SK-N-SH (cell line): ENCODE measurements at regions not wholly inside any gene's neighbourhood (a gene's known extent, or its start where the extent isn't known, plus 50 kb on each side); places are given as distances from the start of the nearest gene placed in this dataset.

Source experiments
- CTCF ChIA-PET: fragments of 300-600, 350-600 bp; formaldehyde crosslinking; extraction: SDS; loops from one replicate; lab custom pipeline; 2021; lab: Yijun Ruan, JAX
- POLR2A ChIA-PET: fragments of 350-600 bp; sonication (Branson Sonifier 250); formaldehyde crosslinking; extraction: SDS; loops from one replicate; lab custom pipeline; 2020; ENCODE audit warnings: antibody characterized with exemption, inconsistent platforms; lab: Yijun Ruan, JAX
- DNase-seq: peaks from one replicate; pipeline ENCODE4 v3.0.0; 2012
- H2AFZ ChIP-seq: fragments of 200-600 bp; sonication (generic); 2 replicates; pipeline ENCODE4 v1.8.1; 2016; ENCODE audit warnings: antibody characterized with exemption, mild to moderate bottlenecking, low read depth
- H3F3A ChIP-seq: fragments of 200-600 bp; sonication (generic); replicated peaks from 2 replicates; pipeline ENCODE3; 2016; ENCODE audit warnings: antibody characterized with exemption, mild to moderate bottlenecking; ENCODE audit not compliant: insufficient read depth
- H3K27ac ChIP-seq, 2 experiments: fragments of 200-500 bp in 1 of 2; fragments of 200-600 bp in 1 of 2; sonication (Bioruptor generic) in 1 of 2; sonication (generic), shearing (Covaris generic) in 1 of 2; 2 replicates each; pipeline versions ENCODE4 v1.5.1 to v1.6.1; 2014 to 2016; ENCODE audit warnings: low read depth in 2 of 2, inconsistent platforms in 1 of 2, low read length in 1 of 2, mild to moderate bottlenecking in 1 of 2, mixed read lengths in 1 of 2
- H3K27me3 ChIP-seq: fragments of 200-600 bp; sonication (generic), shearing (Covaris generic); 2 replicates; pipeline ENCODE4 v1.6.1; 2016; ENCODE audit warnings: mixed run types; ENCODE audit not compliant: insufficient read depth
- H3K36me3 ChIP-seq, 2 experiments: fragments of 200-500 bp in 1 of 2; fragments of 200-600 bp in 1 of 2; sonication (Bioruptor generic) in 1 of 2; sonication (generic) in 1 of 2; replicated peaks in 1 of 2; 2 replicates each; pipeline versions ENCODE3 to v1.5.1; 2014 to 2016; ENCODE audit warnings: low read length in 1 of 2, mild to moderate bottlenecking in 1 of 2; ENCODE audit not compliant: insufficient read depth in 2 of 2, control insufficient read depth in 1 of 2
- H3K4me1 ChIP-seq, 2 experiments: fragments of 200-500 bp in 1 of 2; fragments of 200-600 bp in 1 of 2; sonication (Bioruptor generic) in 1 of 2; sonication (generic), shearing (Covaris generic) in 1 of 2; 2 replicates each; pipeline versions ENCODE4 v1.5.1 to v1.6.1; 2014 to 2016; ENCODE audit warnings: low read depth in 1 of 2, low read length in 1 of 2, mixed run types in 1 of 2; ENCODE audit not compliant: insufficient read depth in 2 of 2, control insufficient read depth in 1 of 2
- H3K4me2 ChIP-seq: fragments of 200-600 bp; sonication (generic), shearing (Covaris generic); 2 replicates; pipeline ENCODE4 v1.6.1; 2017; ENCODE audit warnings: mixed run types
- H3K4me3 ChIP-seq, 2 experiments: fragments of 200-500 bp in 1 of 2; fragments of 200-600 bp in 1 of 2; sonication (Bioruptor generic) in 1 of 2; sonication (generic), shearing (Covaris generic) in 1 of 2; 2 replicates each; pipeline versions ENCODE4 v1.5.1 to v1.8.1; 2014 to 2016; ENCODE audit warnings: low read depth in 2 of 2, inconsistent platforms in 1 of 2, low read length in 1 of 2, mild to moderate bottlenecking in 1 of 2, mixed read lengths in 1 of 2, moderate library complexity in 1 of 2
- H3K79me2 ChIP-seq: fragments of 200-600 bp; sonication (generic); 2 replicates; pipeline ENCODE4 v1.8.1; 2017; ENCODE audit warnings: mild to moderate bottlenecking; ENCODE audit not compliant: insufficient read depth
- H3K9ac ChIP-seq: fragments of 200-600 bp; sonication (generic); 2 replicates; pipeline ENCODE4 v1.6.1; 2017; ENCODE audit warnings: mixed run types
- H3K9me2 ChIP-seq: fragments of 200-600 bp; sonication (generic); 2 replicates; pipeline ENCODE4 v1.6.1; 2017; ENCODE audit warnings: mixed run types
- H3K9me3 ChIP-seq: fragments of 200-600 bp; sonication (generic); 2 replicates; pipeline ENCODE4 v1.6.1; 2017; ENCODE audit warnings: mixed run types, mild to moderate bottlenecking, moderate library complexity
- H4K20me1 ChIP-seq: fragments of 200-600 bp; sonication (generic); 2 replicates; pipeline ENCODE4 v1.6.1; 2017; ENCODE audit warnings: mild to moderate bottlenecking, mixed run types; ENCODE audit not compliant: insufficient read depth
- ELF1 ChIP-seq: IDR thresholded peaks from 2 replicates; pipeline ENCODE4 v1.4.0; 2012
- EP300 ChIP-seq, 2 experiments: IDR thresholded peaks; 2 replicates each; pipeline versions ENCODE4 v1.4.0 to v1.6.1; 2012; ENCODE audit warnings: borderline replicate concordance in 1 of 2, low read depth in 1 of 2, low read length in 1 of 2
- EZH2phosphoT487 ChIP-seq: fragments of 200-600 bp; sonication (generic); IDR thresholded peaks from 2 replicates; pipeline ENCODE4 v1.6.1; 2017; ENCODE audit warnings: low read depth, mixed run types, mild to moderate bottlenecking, antibody characterized with exemption, moderate library complexity, borderline replicate concordance
- FOSL2 ChIP-seq: IDR thresholded peaks from 2 replicates; pipeline ENCODE4 v1.4.0; 2012; ENCODE audit warnings: low read depth, mild to moderate bottlenecking, moderate library complexity, borderline replicate concordance
- FOXM1 ChIP-seq: IDR thresholded peaks from 2 replicates; pipeline ENCODE4 v1.4.0; 2012; ENCODE audit warnings: low read depth, mild to moderate bottlenecking
- JUND ChIP-seq: IDR thresholded peaks from 2 replicates; pipeline ENCODE4 v1.4.0; 2012
- MEF2A ChIP-seq: IDR thresholded peaks from 2 replicates; pipeline ENCODE4 v1.4.0; 2012; ENCODE audit warnings: low read depth, borderline replicate concordance
- NRF1 ChIP-seq: IDR thresholded peaks from 2 replicates; pipeline ENCODE4 v1.6.1; 2012; ENCODE audit warnings: low read depth, mild to moderate bottlenecking, low read length
- PBX3 ChIP-seq: IDR thresholded peaks from 2 replicates; pipeline ENCODE4; 2012
- POLR2AphosphoS5 ChIP-seq: IDR thresholded peaks from 2 replicates; pipeline ENCODE4 v1.6.1; 2012; ENCODE audit warnings: low read depth, low read length
- RCOR1 ChIP-seq: fragments of 150-350 bp; IDR thresholded peaks from 2 replicates; pipeline ENCODE4 v1.6.1; 2017; ENCODE audit warnings: antibody characterized with exemption, low read length
- REST ChIP-seq: IDR thresholded peaks from 2 replicates; pipeline ENCODE4 v1.6.1; 2012; ENCODE audit warnings: mild to moderate bottlenecking, low read depth, low read length, moderate library complexity
- RFX5 ChIP-seq: IDR thresholded peaks from 2 replicates; pipeline ENCODE4 v1.6.1; 2012; ENCODE audit warnings: mild to moderate bottlenecking, improper control_type of control experiment, low read length
- RXRA ChIP-seq: IDR thresholded peaks from 2 replicates; pipeline ENCODE4 v1.4.0; 2012; ENCODE audit warnings: low read depth, mild to moderate bottlenecking, borderline replicate concordance
- TAF1 ChIP-seq: IDR thresholded peaks from 2 replicates; pipeline ENCODE4 v1.6.1; 2012; ENCODE audit warnings: low read depth, mild to moderate bottlenecking, low read length, moderate library complexity, borderline replicate concordance
- TEAD4 ChIP-seq: IDR thresholded peaks from 2 replicates; pipeline ENCODE4 v1.4.0; 2012; ENCODE audit warnings: mild to moderate bottlenecking, borderline replicate concordance; ENCODE audit not compliant: insufficient read depth
- USF2 ChIP-seq: fragments of 150-350 bp; IDR thresholded peaks from 2 replicates; pipeline ENCODE4 v1.6.1; 2017; ENCODE audit warnings: antibody characterized with exemption, low read length, low read depth, borderline replicate concordance
- ZBTB33 ChIP-seq: IDR thresholded peaks from 2 replicates; pipeline ENCODE4 v1.4.0; 2012; ENCODE audit warnings: low read depth, borderline replicate concordance
- WGBS: methylation state at CpG from one replicate; pipeline ENCODE4 v1.1.6; 2017; ENCODE audit warnings: low lambda C conversion rate; 5-methylcytosine and 5-hydroxymethylcytosine counted together

GRCh38 chr10:64690194-64690593 is 1169.0 kb downstream of the REEP3 start:
- no peaks in the 10 kb centered on the region for H3F3A ChIP-seq
- H3K9me3 ChIP-seq = no peaks in the 10 kb centered on the region
- H3K9me2 ChIP-seq = no peaks in the 10 kb centered on the region; the same call in 1 of the 2 replicates
- DNase-seq = no peak
- no peaks in the 10 kb centered on the region for H3K36me3 ChIP-seq
- WGBS = 25% methylated on average over 3 of the region's 3 CpGs
- H3K4me1 ChIP-seq = no peaks in the 10 kb centered on the region
- H3K27ac ChIP-seq = no peak overlapping the region
- no peak overlapping the region for H2AFZ ChIP-seq
- no peaks in the 10 kb centered on the region for H3K27me3 ChIP-seq
- ChIA-PET POLR2A (no interaction called here), CTCF (no interaction called here)
- H3K4me3 ChIP-seq = no peak overlapping the region
- H3K79me2 ChIP-seq = no peaks in the 10 kb centered on the region
- H3K4me2 ChIP-seq = no peak overlapping the region
- no peaks in the 10 kb centered on the region for H4K20me1 ChIP-seq
- H3K9ac ChIP-seq = no peak overlapping the region
- TF ChIP-seq NRF1 = no peak
- no peak for TF ChIP-seq POLR2AphosphoS5
- no peak for TF ChIP-seq RFX5
- TF ChIP-seq RXRA = no peak
- TF ChIP-seq TAF1 = no peak
- TF ChIP-seq REST = no peak
- TF ChIP-seq ELF1 = no peak
- TF ChIP-seq EP300 (IDR thresholded peaks at IDR 0.05; ENCODE audit: borderline replicate concordance in 1 of 2, low read depth in 1 of 2, low read length in 1 of 2) = no peak
- no peak for TF ChIP-seq RCOR1
- no peak for TF ChIP-seq TEAD4
- TF ChIP-seq USF2 = no peak
- TF ChIP-seq MEF2A = no peak
- no peak for TF ChIP-seq FOXM1
- no peak for TF ChIP-seq PBX3
- no peak for TF ChIP-seq EZH2phosphoT487
- no peak for TF ChIP-seq FOSL2
- no peak for TF ChIP-seq JUND
- TF ChIP-seq ZBTB33 = no peak
